Thymus (tissue), 11 donors: ENCODE measurements at regions not wholly inside any gene's neighbourhood (a gene's known extent, or its start where the extent isn't known, plus 50 kb on each side); places are given as distances from the start of the nearest gene placed in this dataset.

Experiments used
- DNase-seq, 9 donors: peaks; one replicate each; pipeline ENCODE4 v3.0.0-alpha.2; 2013; ENCODE audit warnings: low spot score in 9 of 9, low read depth in 6 of 9, missing footprints in 1 of 9
- H3K27ac ChIP-seq, 2 donors: one replicate each; pipeline ENCODE4 v1.5.1; 2013; ENCODE audit warnings: control low read depth in 1 of 2, low read depth in 1 of 2, low read length in 1 of 2, mild to moderate bottlenecking in 1 of 2, moderate library complexity in 1 of 2
- H3K27me3 ChIP-seq, 2 donors: one replicate each; pipeline ENCODE4 v1.5.1; 2013; ENCODE audit warnings: low read length in 1 of 2; ENCODE audit not compliant: control insufficient read depth in 2 of 2, insufficient read depth in 1 of 2
- H3K36me3 ChIP-seq, 2 donors: one replicate each; pipeline ENCODE4 v1.5.1; 2013; ENCODE audit warnings: low read length in 1 of 2, mild to moderate bottlenecking in 1 of 2, moderate library complexity in 1 of 2; ENCODE audit not compliant: control insufficient read depth in 2 of 2, insufficient read depth in 2 of 2
- H3K4me1 ChIP-seq, 2 donors: one replicate each; pipeline ENCODE4 v1.5.1; 2013; ENCODE audit warnings: low read length in 2 of 2; ENCODE audit not compliant: control insufficient read depth in 2 of 2, insufficient read depth in 2 of 2
- H3K4me3 ChIP-seq, 2 donors: one replicate each; pipeline ENCODE4 v1.5.1; 2013; ENCODE audit warnings: low read length in 2 of 2, control low read depth in 1 of 2, mild to moderate bottlenecking in 1 of 2
- H3K9me3 ChIP-seq, 2 donors: one replicate each; pipeline ENCODE4 v1.5.1; 2013; ENCODE audit warnings: low read length in 1 of 2, mild to moderate bottlenecking in 1 of 2; ENCODE audit not compliant: control insufficient read depth in 2 of 2, insufficient read depth in 1 of 2
- WGBS: extraction: QIAGEN DNeasy Blood & Tissue Kit; methylation state at CpG from one replicate; pipeline ENCODE4 v1.1.7; 2013; 5-methylcytosine and 5-hydroxymethylcytosine counted together
- donor health status: healthy.

- WGBS = 45% methylated on average over 10 of the region's 10 CpGs
- Histone ChIP-seq H3K4me3 (no peak overlapping the region), H3K9me3 (no peaks in the 10 kb centered on the region)
Observed at GRCh38 chr5:38758774-38759600, 86.8 kb upstream of the OSMR start.

DNA sequence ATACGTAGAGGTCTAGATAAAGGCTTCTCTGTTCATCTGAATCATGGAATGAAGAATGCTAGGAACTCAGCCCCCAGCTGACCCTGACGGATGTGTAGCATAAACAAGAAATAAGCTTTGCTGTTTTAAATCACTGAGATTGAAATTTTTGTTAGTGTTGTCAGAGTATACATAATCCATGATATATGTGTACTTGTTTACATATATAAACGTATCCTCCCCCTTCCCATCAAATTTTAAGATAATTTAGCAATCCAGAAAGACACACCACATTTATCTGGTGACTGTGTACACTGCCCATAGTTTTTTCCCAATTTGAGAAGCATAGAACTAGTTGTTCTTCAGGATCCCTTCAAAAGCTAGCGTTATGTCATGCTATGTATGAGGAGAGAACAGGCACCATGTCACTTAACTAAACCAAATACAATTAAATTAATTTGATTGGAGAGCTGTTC lies 80.8 kb upstream of the OSMR start:
- WGBS = 90% methylated on average over 4 of the region's 4 CpGs
- H3K27ac ChIP-seq = no peak overlapping the region
- DNase-seq = no peak
- no peaks in the 10 kb centered on the region for H3K27me3 ChIP-seq
- H3K4me1 ChIP-seq = no peaks in the 10 kb centered on the region
- no peak overlapping the region for H3K4me3 ChIP-seq
- H3K36me3 ChIP-seq = no peaks in the 10 kb centered on the region
- H3K9me3 ChIP-seq = no peaks in the 10 kb centered on the region

More at GRCh38 chr5:38758774-38759600, 86.8 kb upstream of the OSMR start:
- no peaks in the 10 kb centered on the region for H3K27me3 ChIP-seq
- DNase-seq = no peak
- H3K36me3 ChIP-seq = no peaks in the 10 kb centered on the region
- H3K4me1 ChIP-seq = peaks cover 0 to 5% of the 10 kb centered on the region in 2 donors
- H3K27ac ChIP-seq = no peak overlapping the region

- Histone ChIP-seq H3K4me3 (no peak overlapping the region), H3K4me1 (no peaks in the 10 kb centered on the region), H3K36me3 (no peaks in the 10 kb centered on the region), H3K27ac (no peak overlapping the region), H3K27me3 (no peaks in the 10 kb centered on the region), H3K9me3 (no peaks in the 10 kb centered on the region)
- 92% methylated on average over 5 of the region's 5 CpGs for WGBS
- no peak for DNase-seq
Observed at GRCh38 chr5:38765399-38765861, 80.4 kb upstream of the OSMR start.

DNA sequence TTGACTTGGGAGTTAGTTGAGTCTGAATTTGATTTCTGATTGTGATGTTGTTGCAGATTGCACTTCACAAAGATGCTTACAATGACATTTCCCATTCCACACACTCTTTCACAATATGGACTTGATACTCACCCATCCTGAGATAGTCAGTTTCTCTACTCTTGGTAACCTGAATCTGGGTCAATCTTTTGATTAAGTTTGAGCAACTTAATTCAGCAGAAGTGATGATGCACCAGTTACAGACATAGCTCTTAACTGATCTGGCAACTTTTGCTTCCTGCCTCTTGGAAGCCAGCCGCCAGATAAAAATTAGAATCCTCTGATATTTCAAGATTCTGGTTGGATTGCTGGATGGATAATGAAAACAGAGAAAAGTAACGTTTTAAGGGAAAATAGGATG lies 79.7 kb upstream of the OSMR start:
- WGBS = 98% methylated on average over 2 of the region's 2 CpGs
- Histone ChIP-seq H3K27me3 (no peaks in the 10 kb centered on the region), H3K27ac (no peak overlapping the region), H3K4me3 (no peak overlapping the region), H3K9me3 (no peaks in the 10 kb centered on the region), H3K36me3 (no peaks in the 10 kb centered on the region), H3K4me1 (no peaks in the 10 kb centered on the region)
- no peak for DNase-seq

DNA sequence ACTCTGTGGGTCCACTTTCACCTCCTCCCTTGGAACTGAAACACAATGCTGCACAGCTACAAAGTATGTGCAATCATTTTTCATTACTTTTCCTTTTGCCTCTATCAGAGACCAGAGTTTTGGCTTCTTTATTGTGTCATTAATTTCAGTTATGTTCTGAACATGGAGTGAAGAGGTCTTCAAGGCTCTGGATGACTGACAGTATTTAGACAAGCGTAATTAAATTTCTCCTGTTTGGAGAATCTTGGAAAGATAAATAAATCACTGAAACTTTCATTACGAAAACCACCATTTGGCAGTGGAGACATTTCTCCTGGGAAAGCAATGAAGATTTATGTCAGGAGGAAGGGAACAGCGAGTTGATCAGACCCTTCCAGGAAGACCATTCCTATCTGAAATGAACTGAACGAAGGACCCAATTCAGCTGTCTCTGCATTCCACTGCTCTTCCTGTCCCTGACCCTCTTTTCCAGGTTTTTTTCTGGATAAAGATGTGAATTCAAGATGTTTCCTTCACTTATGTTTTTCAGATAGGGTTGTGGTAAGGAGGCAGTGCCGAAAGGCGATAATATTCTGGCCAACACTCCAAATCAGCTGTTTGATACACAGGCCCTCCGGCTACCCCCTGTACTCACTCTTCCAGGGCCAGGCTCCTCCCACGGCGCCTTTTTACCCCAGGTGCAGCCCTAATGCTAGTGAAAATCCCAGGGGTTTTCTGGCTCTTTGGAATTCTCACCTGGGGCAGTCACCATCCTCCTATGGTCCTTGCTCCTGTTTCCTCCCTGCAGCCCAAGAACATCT lies 77.2 kb upstream of the OSMR start:
- Histone ChIP-seq H3K4me3 (no peak overlapping the region), H3K27ac (no peak overlapping the region), H3K4me1 (no peaks in the 10 kb centered on the region), H3K27me3 (no peaks in the 10 kb centered on the region), H3K9me3 (no peaks in the 10 kb centered on the region), H3K36me3 (no peaks in the 10 kb centered on the region)
- WGBS = 59% methylated on average over 9 of the region's 9 CpGs
- DNase-seq = no peak

- H3K27ac ChIP-seq = no peak overlapping the region
- no peaks in the 10 kb centered on the region for H3K27me3 ChIP-seq
- H3K9me3 ChIP-seq = no peaks in the 10 kb centered on the region
- 93% methylated on average over 4 of the region's 4 CpGs for WGBS
- H3K4me1 ChIP-seq = no peaks in the 10 kb centered on the region
- no peak for DNase-seq
- no peaks in the 10 kb centered on the region for H3K36me3 ChIP-seq
- no peak overlapping the region for H3K4me3 ChIP-seq
Observed at GRCh38 chr5:38772471-38772870, 73.3 kb upstream of the OSMR start.

DNA sequence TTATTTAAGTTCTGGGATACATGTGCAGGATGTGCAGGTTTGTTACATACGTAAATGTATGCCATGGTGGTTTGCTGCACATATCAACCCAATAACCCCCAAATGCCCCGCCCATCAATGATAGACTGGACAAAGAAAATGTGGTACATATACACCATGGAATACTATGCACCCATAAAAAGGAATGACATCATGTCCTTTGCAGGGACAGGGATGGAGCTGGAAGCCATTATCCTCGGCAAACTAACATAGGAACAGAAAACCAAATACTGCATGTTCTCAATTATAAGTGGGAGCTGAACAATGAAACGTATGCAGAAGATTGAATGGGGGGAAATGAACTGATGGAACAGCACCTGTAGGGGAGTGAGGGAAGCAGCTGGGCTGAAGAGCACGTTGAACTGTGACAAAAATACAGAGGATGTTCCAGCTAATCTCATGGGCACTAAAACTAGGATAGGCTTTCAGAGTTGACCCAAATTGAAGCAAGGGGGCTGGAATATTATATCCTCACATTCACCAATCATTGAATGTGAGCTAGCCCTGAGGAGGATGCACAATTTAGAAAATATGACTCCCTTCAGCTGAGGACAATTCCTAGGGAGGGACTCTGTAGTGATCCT lies 70.5 kb upstream of the OSMR start:
- DNase-seq = no peak
- 84% methylated on average over 5 of the region's 5 CpGs for WGBS
- H3K4me1 ChIP-seq = no peaks in the 10 kb centered on the region
- no peak overlapping the region for H3K27ac ChIP-seq
- no peaks in the 10 kb centered on the region for H3K27me3 ChIP-seq
- H3K9me3 ChIP-seq = no peaks in the 10 kb centered on the region
- H3K4me3 ChIP-seq = no peak overlapping the region
- no peaks in the 10 kb centered on the region for H3K36me3 ChIP-seq

GRCh38 chr5:38776149-38776896 lies 69.5 kb upstream of the OSMR start:
- no peak for DNase-seq
- WGBS = 87% methylated on average over 6 of the region's 6 CpGs
- no peak overlapping the region for H3K27ac ChIP-seq
- no peaks in the 10 kb centered on the region for H3K4me1 ChIP-seq
- no peaks in the 10 kb centered on the region for H3K27me3 ChIP-seq
- no peaks in the 10 kb centered on the region for H3K9me3 ChIP-seq
- no peaks in the 10 kb centered on the region for H3K36me3 ChIP-seq
- no peak overlapping the region for H3K4me3 ChIP-seq
